Breast epithelium (tissue), 3 donors: ENCODE measurements at regions not wholly inside any gene's neighbourhood (a gene's known extent, or its start where the extent isn't known, plus 50 kb on each side); places are given as distances from the start of the nearest gene placed in this dataset.

Experiments
- CTCF ChIP-seq, 3 donors: fragments of 450-650 bp; IDR thresholded peaks; one replicate each; pipeline ENCODE4 v1.5.1; 2016 to 2017; ENCODE audit warnings: antibody characterized with exemption in 3 of 3, mild to moderate bottlenecking in 3 of 3, moderate library complexity in 3 of 3
- POLR2A ChIP-seq: fragments of 450-650 bp; IDR thresholded peaks from one replicate; pipeline ENCODE4 v1.6.1; 2016; ENCODE audit warnings: antibody characterized with exemption, mild to moderate bottlenecking, moderate library complexity
- POLR2AphosphoS5 ChIP-seq, 3 donors: sonication (generic); formaldehyde crosslinking; IDR thresholded peaks; one replicate each; pipeline ENCODE4 v1.6.1; 2017; ENCODE audit warnings: antibody characterized with exemption in 3 of 3

GRCh38 chr12:78790148-78790547 lies 74.4 kb upstream of the SYT1 start:
- TF ChIP-seq CTCF (IDR thresholded peaks at IDR 0.05) (no peak), POLR2AphosphoS5 (IDR thresholded peaks at IDR 0.05) (no peak), POLR2A (no peak)
